ENCODE measurements at regions not wholly inside any gene's neighbourhood (a gene's known extent, or its start where the extent isn't known, plus 50 kb on each side); places are given as distances from the start of the nearest gene placed in this dataset.
"Not testable (repeated sequence)": the region's sequence is repeated elsewhere in the genome, so short reads cannot be mapped to it uniquely, and the experiment has no call there.

- TF ChIP-seq USF1 (IDR thresholded peaks at IDR 0.05; ENCODE audit: borderline replicate concordance, low read depth) (no peak), RFX5 (IDR thresholded peaks at IDR 0.05; ENCODE audit: low read length) (no peak), FOSL2 (IDR thresholded peaks at IDR 0.05; ENCODE audit: borderline replicate concordance, low read depth) (no peak)
Observed at GRCh38 chr5:130502702-130503101, 598.4 kb downstream of the CHSY3 start (continued).

- CTCF ChIA-PET, result no interaction called here
- TF ChIP-seq RXRA (IDR thresholded peaks at IDR 0.05; ENCODE audit: borderline replicate concordance, low read depth), result no peak
- TF ChIP-seq GABPA (IDR thresholded peaks at IDR 0.05; ENCODE audit: low read depth), result no peak
- TF ChIP-seq GATA2 (CRISPR knock-in tag; IDR thresholded peaks at IDR 0.05), result no peak
- no peak for TF ChIP-seq POLR2AphosphoS5 (IDR thresholded peaks at IDR 0.05; ENCODE audit: low read depth, low read length)
- no peak for TF ChIP-seq RAD21 (IDR thresholded peaks at IDR 0.05; ENCODE audit: low read length)
- no peak overlapping the region for H2AFZ ChIP-seq (ENCODE audit: low read depth)
Observed at GRCh38 chr5:130501151-130501865, 597.0 kb downstream of the CHSY3 start.

GRCh38 chr5:130500495-130500894 is 596.2 kb downstream of the CHSY3 start:
- H3K4me2 ChIP-seq; H3K9ac ChIP-seq; H3K4me1 ChIP-seq (ENCODE audit: control insufficient read depth in 1 of 2, insufficient read depth in 2 of 2, low read depth in 1 of 2, low read length in 1 of 2); H3F3A ChIP-seq (replicated peaks; ENCODE audit: insufficient read depth); POLR2A ChIA-PET; DNase-seq; H3K4me3 ChIP-seq (ENCODE audit: low read depth in 2 of 2, low read length in 1 of 2); H3K9me2 ChIP-seq; H3K36me3 ChIP-seq (replicated peaks in 1 of 2; ENCODE audit: control insufficient read depth in 1 of 2, insufficient read depth in 2 of 2, low read length in 1 of 2); CTCF ChIA-PET; H4K20me1 ChIP-seq (ENCODE audit: insufficient read depth); H3K27me3 ChIP-seq (ENCODE audit: insufficient read depth); H3K27ac ChIP-seq (ENCODE audit: low read depth in 2 of 2, low read length in 1 of 2); H3K9me3 ChIP-seq; H3K79me2 ChIP-seq (ENCODE audit: insufficient read depth); H2AFZ ChIP-seq (ENCODE audit: low read depth): not testable (repeated sequence)
- WGBS (ENCODE audit: low lambda C conversion rate), result 7% methylated on average over 4 of the region's 4 CpGs

More at GRCh38 chr5:130501151-130501865, 597.0 kb downstream of the CHSY3 start:
- no peaks in the 10 kb centered on the region; the same call in 1 of the 2 replicates for H3K9me3 ChIP-seq
- H3K4me3 ChIP-seq (ENCODE audit: low read depth in 2 of 2, low read length in 1 of 2), result no peak overlapping the region
- no peaks in the 10 kb centered on the region for H3K36me3 ChIP-seq (replicated peaks in 1 of 2; ENCODE audit: control insufficient read depth in 1 of 2, insufficient read depth in 2 of 2, low read length in 1 of 2)
- POLR2A ChIA-PET, result no interaction called here
- no peaks in the 10 kb centered on the region for H3F3A ChIP-seq (replicated peaks; ENCODE audit: insufficient read depth)
- no peaks in the 10 kb centered on the region for H3K9me2 ChIP-seq
- 0 out of 2 replicates have a peak, but pooled peaks cover 4% of the 10 kb centered on the region for H3K27me3 ChIP-seq (ENCODE audit: insufficient read depth)
- WGBS (ENCODE audit: low lambda C conversion rate), result 9% methylated on average over 3 of the region's 3 CpGs
- no peak overlapping the region for H3K9ac ChIP-seq
- no peak for DNase-seq
- no peaks in the 10 kb centered on the region for H3K79me2 ChIP-seq (ENCODE audit: insufficient read depth)
- H3K4me2 ChIP-seq, result no peak overlapping the region
- no peaks in the 10 kb centered on the region for H4K20me1 ChIP-seq (ENCODE audit: insufficient read depth)
- no peaks in the 10 kb centered on the region for H3K4me1 ChIP-seq (ENCODE audit: control insufficient read depth in 1 of 2, insufficient read depth in 2 of 2, low read depth in 1 of 2, low read length in 1 of 2)
- H3K27ac ChIP-seq (ENCODE audit: low read depth in 2 of 2, low read length in 1 of 2), result no peak overlapping the region

GRCh38 chr5:130496215-130496614 is 592.0 kb downstream of the CHSY3 start:
- Histone ChIP-seq H3K27me3 (ENCODE audit: insufficient read depth) (0 out of 2 replicates have a peak, but pooled peaks cover 4% of the 10 kb centered on the region), H3K4me3 (ENCODE audit: low read depth in 2 of 2, low read length in 1 of 2) (no peak overlapping the region), H3K9ac (no peak overlapping the region), H3K36me3 (replicated peaks in 1 of 2; ENCODE audit: control insufficient read depth in 1 of 2, insufficient read depth in 2 of 2, low read length in 1 of 2) (no peaks in the 10 kb centered on the region), H3K9me3 (no peaks in the 10 kb centered on the region; the same call in 1 of the 2 replicates), H3K4me1 (ENCODE audit: control insufficient read depth in 1 of 2, insufficient read depth in 2 of 2, low read depth in 1 of 2, low read length in 1 of 2) (no peaks in the 10 kb centered on the region), H3K27ac (ENCODE audit: low read depth in 2 of 2, low read length in 1 of 2) (no peak overlapping the region), H3K9me2 (no peaks in the 10 kb centered on the region), H2AFZ (ENCODE audit: low read depth) (no peak overlapping the region), H3F3A (replicated peaks; ENCODE audit: insufficient read depth) (no peaks in the 10 kb centered on the region), H3K4me2 (no peak overlapping the region), H3K79me2 (ENCODE audit: insufficient read depth) (no peaks in the 10 kb centered on the region), H4K20me1 (ENCODE audit: insufficient read depth) (no peaks in the 10 kb centered on the region)
- ChIA-PET POLR2A (no interaction called here), CTCF (no interaction called here)
- WGBS (ENCODE audit: low lambda C conversion rate), result 0% methylated on average over 1 of the region's 1 CpG
- DNase-seq, result no peak
- no peak for TF ChIP-seq RXRA (IDR thresholded peaks at IDR 0.05; ENCODE audit: borderline replicate concordance, low read depth)
- TF ChIP-seq SIN3A (IDR thresholded peaks at IDR 0.05; ENCODE audit: borderline replicate concordance, low read depth, low read length), result no peak
- TF ChIP-seq MEF2A (IDR thresholded peaks at IDR 0.05; ENCODE audit: borderline replicate concordance, low read depth), result no peak
- TF ChIP-seq NRF1 (IDR thresholded peaks at IDR 0.05; ENCODE audit: low read depth, low read length), result no peak
- TF ChIP-seq JUND (IDR thresholded peaks at IDR 0.05), result no peak
- TF ChIP-seq, protein P1, sequence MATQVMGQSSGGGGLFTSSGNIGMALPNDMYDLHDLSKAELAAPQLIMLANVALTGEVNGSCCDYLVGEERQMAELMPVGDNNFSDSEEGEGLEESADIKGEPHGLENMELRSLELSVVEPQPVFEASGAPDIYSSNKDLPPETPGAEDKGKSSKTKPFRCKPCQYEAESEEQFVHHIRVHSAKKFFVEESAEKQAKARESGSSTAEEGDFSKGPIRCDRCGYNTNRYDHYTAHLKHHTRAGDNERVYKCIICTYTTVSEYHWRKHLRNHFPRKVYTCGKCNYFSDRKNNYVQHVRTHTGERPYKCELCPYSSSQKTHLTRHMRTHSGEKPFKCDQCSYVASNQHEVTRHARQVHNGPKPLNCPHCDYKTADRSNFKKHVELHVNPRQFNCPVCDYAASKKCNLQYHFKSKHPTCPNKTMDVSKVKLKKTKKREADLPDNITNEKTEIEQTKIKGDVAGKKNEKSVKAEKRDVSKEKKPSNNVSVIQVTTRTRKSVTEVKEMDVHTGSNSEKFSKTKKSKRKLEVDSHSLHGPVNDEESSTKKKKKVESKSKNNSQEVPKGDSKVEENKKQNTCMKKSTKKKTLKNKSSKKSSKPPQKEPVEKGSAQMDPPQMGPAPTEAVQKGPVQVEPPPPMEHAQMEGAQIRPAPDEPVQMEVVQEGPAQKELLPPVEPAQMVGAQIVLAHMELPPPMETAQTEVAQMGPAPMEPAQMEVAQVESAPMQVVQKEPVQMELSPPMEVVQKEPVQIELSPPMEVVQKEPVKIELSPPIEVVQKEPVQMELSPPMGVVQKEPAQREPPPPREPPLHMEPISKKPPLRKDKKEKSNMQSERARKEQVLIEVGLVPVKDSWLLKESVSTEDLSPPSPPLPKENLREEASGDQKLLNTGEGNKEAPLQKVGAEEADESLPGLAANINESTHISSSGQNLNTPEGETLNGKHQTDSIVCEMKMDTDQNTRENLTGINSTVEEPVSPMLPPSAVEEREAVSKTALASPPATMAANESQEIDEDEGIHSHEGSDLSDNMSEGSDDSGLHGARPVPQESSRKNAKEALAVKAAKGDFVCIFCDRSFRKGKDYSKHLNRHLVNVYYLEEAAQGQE (IDR thresholded peaks at IDR 0.05; ENCODE audit: low read depth, low read length), result no peak
- TF ChIP-seq TAF1 (IDR thresholded peaks at IDR 0.05; ENCODE audit: borderline replicate concordance, low read depth, low read length), result no peak
- TF ChIP-seq EZH2phosphoT487 (IDR thresholded peaks at IDR 0.05; ENCODE audit: borderline replicate concordance, low read depth), result no peak
